Upper lobe of right lung (tissue), 1 donor: ENCODE measurements at regions not wholly inside any gene's neighbourhood (a gene's known extent, or its start where the extent isn't known, plus 50 kb on each side); places are given as distances from the start of the nearest gene placed in this dataset.

Experiments used
- ATAC-seq: fragments of 200-7000 bp; cut with Tn5 transposase; one replicate; pipeline ENCODE4 v1.9.1; 2020; ENCODE audit warnings: mild to moderate bottlenecking, moderate library complexity
- DNase-seq: peaks from one replicate; pipeline ENCODE4 v3.0.0-alpha.2; 2020
- H3K27ac ChIP-seq: fragments of 200-600 bp; one replicate; pipeline ENCODE4 v1.8.0; 2022
- H3K27me3 ChIP-seq: fragments of 200-600 bp; one replicate; pipeline ENCODE4 v1.8.0; 2022; ENCODE audit warnings: mild to moderate bottlenecking
- H3K36me3 ChIP-seq: fragments of 200-600 bp; one replicate; pipeline ENCODE4 v1.8.0; 2022
- H3K4me1 ChIP-seq: fragments of 200-600 bp; one replicate; pipeline ENCODE4 v1.8.0; 2022
- H3K4me3 ChIP-seq: fragments of 200-600 bp; one replicate; pipeline ENCODE4 v1.8.0; 2022; ENCODE audit warnings: mild to moderate bottlenecking
- H3K9me3 ChIP-seq: fragments of 200-600 bp; one replicate; pipeline ENCODE4 v1.8.0; 2022
- CTCF ChIP-seq: fragments of 200-600 bp; IDR thresholded peaks from one replicate; pipeline ENCODE4 v1.8.0; 2022; ENCODE audit warnings: antibody characterized with exemption
- intact Hi-C: fragments of 100-400 bp; cut with DNase I; formaldehyde crosslinking; loops from one replicate; pipeline ENCODE4 v1.11.0; 2022
- donor health status: DM: no; HTN: yes; CAD: no; lungs with severe emphysema.

GRCh38 chr7:159272739-159273138 lies 128.1 kb upstream of the VIPR2 start:
- H3K27ac ChIP-seq = no peak overlapping the region
- H3K36me3 ChIP-seq = no peaks in the 10 kb centered on the region

GRCh38 chr7:159271781-159272180 lies 127.1 kb upstream of the VIPR2 start:
- intact Hi-C loops = no loop called here
- Histone ChIP-seq H3K4me1 (no peaks in the 10 kb centered on the region), H3K36me3 (no peaks in the 10 kb centered on the region), H3K27me3 (no peaks in the 10 kb centered on the region), H3K27ac (no peak overlapping the region), H3K4me3 (no peak overlapping the region), H3K9me3 (peaks cover 6% of the 10 kb centered on the region)
- DNase-seq = no peak
- ATAC-seq = no peak
- TF ChIP-seq CTCF = no peak

More at GRCh38 chr7:159272739-159273138, 128.1 kb upstream of the VIPR2 start:
- intact Hi-C loops = no loop called here
- H3K4me3 ChIP-seq = no peak overlapping the region
- no peaks in the 10 kb centered on the region for H3K4me1 ChIP-seq
- H3K9me3 ChIP-seq = peaks cover 6% of the 10 kb centered on the region
- TF ChIP-seq CTCF = no peak
- ATAC-seq = no peak
- DNase-seq = no peak
- no peaks in the 10 kb centered on the region for H3K27me3 ChIP-seq

- ATAC-seq (no peak), DNase-seq (no peak)
- intact Hi-C loops = no loop called here
- Histone ChIP-seq H3K4me3 (no peak overlapping the region), H3K36me3 (no peaks in the 10 kb centered on the region), H3K4me1 (no peaks in the 10 kb centered on the region), H3K9me3 (peaks cover 6% of the 10 kb centered on the region), H3K27me3 (no peaks in the 10 kb centered on the region), H3K27ac (no peak overlapping the region)
- no peak for TF ChIP-seq CTCF
These were observed 125.1 kb upstream of the VIPR2 start for GRCh38 chr7:159269745-159270144.

- TF ChIP-seq CTCF = no peak
- Histone ChIP-seq H3K9me3 (peaks cover 4% of the 10 kb centered on the region), H3K4me1 (no peaks in the 10 kb centered on the region), H3K27me3 (no peaks in the 10 kb centered on the region), H3K27ac (no peak overlapping the region), H3K36me3 (no peaks in the 10 kb centered on the region), H3K4me3 (no peak overlapping the region)
- intact Hi-C loops = no loop called here
- DNase-seq (no peak), ATAC-seq (no peak)
These were observed 118.8 kb upstream of the VIPR2 start for GRCh38 chr7:159263430-159263829.

GRCh38 chr7:159253657-159254056 lies 109.0 kb upstream of the VIPR2 start:
- intact Hi-C loops = no loop called here
- DNase-seq (no peak), ATAC-seq (no peak)
- Histone ChIP-seq H3K27ac (no peak overlapping the region), H3K36me3 (no peaks in the 10 kb centered on the region), H3K9me3 (no peaks in the 10 kb centered on the region), H3K4me3 (no peak overlapping the region), H3K27me3 (no peaks in the 10 kb centered on the region), H3K4me1 (no peaks in the 10 kb centered on the region)
- TF ChIP-seq CTCF = no peak

- intact Hi-C loops = no loop called here
- H3K36me3 ChIP-seq = no peaks in the 10 kb centered on the region
- ATAC-seq (no peak), DNase-seq (no peak)
- TF ChIP-seq CTCF = no peak
- H3K4me1 ChIP-seq = no peaks in the 10 kb centered on the region
- H3K9me3 ChIP-seq = no peaks in the 10 kb centered on the region
- no peak overlapping the region for H3K4me3 ChIP-seq
- H3K27me3 ChIP-seq = no peaks in the 10 kb centered on the region
- H3K27ac ChIP-seq = no peak overlapping the region
These were observed 105.8 kb upstream of the VIPR2 start for GRCh38 chr7:159250471-159250870.
